Mucosa of gallbladder (tissue), 1 donor: ENCODE measurements at regions not wholly inside any gene's neighbourhood (a gene's known extent, or its start where the extent isn't known, plus 50 kb on each side); places are given as distances from the start of the nearest gene placed in this dataset.
"Not testable (repeated sequence)": the region's sequence is repeated elsewhere in the genome, so short reads cannot be mapped to it uniquely, and the experiment has no call there.

ENCODE experiments used
- DNase-seq: peaks from one replicate; pipeline ENCODE4 v3.0.0-alpha.2; 2020; ENCODE audit warnings: low spot score
- donor health status: DM: no; HTN: no; CAD: no.

- no peak for DNase-seq
Measured at GRCh38 chr3:30467596-30468238, 138.7 kb upstream of the TGFBR2 start.

- no peak for DNase-seq
Measured at GRCh38 chr3:30469133-30469532, 137.3 kb upstream of the TGFBR2 start.

GRCh38 chr3:30470496-30470895 is 135.9 kb upstream of the TGFBR2 start:
- DNase-seq: no peak

DNA sequence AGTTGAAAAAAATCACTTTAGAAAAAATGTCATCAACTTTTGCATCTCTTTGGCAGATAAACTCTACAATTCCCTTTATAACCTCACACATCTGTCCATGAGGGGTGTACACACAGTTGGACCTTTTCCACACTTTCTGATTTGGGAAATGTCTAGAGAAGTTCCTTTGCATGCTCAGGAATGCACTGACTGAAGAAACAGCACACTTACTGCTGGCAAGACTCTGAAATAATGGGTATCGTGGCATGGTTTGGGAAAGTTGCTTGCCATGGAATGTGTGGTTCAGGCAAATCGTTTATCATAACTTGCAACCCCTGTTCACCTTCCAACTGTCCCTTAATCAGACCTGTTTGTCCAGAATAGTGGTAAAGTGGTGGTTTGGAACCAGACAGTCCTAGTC is 135.3 kb upstream of the TGFBR2 start:
- no peak for DNase-seq

DNA sequence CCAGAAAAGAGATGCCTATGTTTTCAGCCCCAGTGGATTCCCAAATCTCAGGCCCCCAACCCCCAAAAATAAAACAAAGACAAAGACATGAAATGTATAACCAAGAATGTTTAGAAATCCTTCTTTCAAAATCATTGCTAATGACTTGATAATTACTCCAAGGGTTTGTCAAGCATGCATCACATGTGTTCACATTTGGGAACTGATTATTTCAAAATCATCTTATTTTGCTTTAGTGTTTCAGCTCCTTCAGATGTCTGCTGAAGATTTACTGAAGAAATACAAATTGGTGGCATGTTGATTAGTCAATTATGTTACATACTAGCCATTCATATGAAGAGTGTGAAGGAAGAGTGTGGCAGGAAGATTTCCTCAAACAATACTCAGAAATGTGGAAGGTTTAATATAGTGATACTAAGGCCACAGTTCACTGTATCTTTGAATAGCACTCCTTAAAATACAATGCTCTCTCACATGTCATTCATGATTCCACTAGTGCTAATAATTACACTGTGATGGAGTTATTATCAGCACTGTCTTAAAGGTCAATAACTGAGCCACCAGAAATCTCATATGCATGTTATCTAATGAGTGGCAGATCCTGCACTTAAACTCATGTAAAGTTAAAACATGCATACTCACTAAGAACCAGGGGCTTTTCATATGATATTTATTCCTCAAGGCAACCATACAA is 134.5 kb upstream of the TGFBR2 start:
- DNase-seq: no peak

- no peak for DNase-seq
Measured at GRCh38 chr3:30473374-30474051, 132.9 kb upstream of the TGFBR2 start.

DNA sequence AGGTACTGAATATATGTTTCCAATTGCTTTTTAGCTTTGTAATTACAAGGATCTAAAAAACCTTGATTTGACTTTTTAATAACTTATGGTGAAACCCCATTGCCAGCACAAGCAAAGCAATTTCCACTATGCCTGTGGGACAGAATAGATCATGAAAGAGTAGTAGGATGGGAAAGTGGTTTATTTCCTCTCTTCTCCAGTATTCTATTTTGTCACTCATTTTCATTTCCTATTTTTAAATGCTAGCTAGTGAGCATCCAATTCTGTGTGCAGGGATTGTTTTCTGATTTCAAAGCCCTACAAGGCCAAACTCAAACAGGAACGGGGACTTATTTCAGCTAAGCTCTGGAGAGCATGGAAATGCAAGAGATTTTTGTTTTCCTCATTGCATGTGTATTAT is 132.0 kb upstream of the TGFBR2 start:
- DNase-seq: no peak

DNA sequence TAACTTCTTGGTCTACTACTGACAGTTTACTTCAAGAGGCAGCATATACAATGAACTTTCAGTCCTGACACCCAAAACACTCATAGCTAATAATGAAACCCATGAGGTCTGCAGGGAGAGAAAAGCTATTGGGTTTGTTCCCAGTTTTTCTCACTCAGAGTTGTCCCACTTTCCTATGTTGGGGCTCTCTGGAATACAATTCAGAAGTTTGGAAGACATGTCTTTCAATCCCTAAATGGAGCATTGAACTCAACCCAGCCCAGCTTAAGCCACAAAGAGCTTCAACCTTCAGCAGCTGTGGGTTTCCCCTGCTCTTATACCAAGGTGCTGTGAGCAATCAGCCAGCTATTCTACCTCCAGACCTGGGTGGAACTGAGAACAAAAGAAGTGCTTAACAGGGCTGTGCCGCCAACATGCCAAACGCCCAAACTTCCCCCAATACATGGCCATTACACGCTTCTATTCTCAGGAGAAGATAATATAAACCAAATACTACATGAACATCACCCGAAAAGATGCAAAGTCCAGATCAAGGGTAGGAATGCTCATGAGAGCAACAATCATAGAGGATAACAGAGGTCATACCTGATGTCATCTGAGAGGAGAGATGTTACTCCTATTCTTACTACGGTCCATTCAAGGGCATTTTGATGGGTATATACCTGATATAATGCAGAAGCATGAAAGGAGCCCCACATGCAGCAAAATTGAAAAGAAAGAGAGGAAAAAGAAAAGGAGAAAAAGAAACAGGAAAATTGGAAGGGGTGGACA is 131.2 kb upstream of the TGFBR2 start:
- DNase-seq: no peak

DNA sequence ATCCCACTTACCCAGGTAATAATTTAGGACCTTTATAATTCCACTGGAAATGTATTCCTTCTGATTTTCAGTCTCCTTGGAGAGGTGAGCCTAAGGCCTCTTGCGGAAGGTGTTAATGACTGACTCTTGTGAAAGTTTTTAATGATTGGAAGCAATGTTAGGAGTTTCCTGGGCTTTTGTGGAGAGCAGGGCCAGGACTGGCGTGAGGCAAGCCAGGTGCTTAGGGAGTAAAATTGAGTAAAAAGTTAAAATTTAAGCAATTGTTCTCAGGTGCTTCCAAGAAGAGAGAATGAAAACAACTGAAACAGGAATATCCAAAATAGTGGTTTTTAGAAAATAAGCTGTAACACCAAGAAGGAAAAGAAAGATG is 130.6 kb upstream of the TGFBR2 start:
- no peak for DNase-seq

GRCh38 chr3:30476368-30477084 is 129.9 kb upstream of the TGFBR2 start:
- no peak for DNase-seq

- DNase-seq: no peak
Measured at GRCh38 chr3:30477149-30477921, 129.1 kb upstream of the TGFBR2 start.

DNA sequence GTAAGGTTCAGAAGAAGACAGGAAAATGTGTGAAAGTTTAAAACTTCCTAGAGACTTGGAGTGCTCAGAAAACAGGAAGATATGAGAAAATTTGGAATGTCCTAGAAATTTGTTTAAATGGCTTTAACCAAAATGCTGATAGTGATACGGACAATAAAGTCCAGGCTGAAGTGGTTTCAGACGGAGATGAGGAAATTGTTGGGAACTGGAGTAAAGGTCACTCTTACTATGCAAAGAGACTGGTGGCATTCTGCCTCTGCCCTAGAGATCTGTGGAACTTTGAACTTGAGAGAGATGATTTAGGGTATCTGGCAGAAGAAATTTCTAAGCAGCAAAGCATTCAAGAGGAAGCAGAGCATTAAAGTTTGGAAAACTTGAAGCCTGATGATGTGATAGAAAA is 126.7 kb upstream of the TGFBR2 start:
- not testable (repeated sequence) for DNase-seq

DNA sequence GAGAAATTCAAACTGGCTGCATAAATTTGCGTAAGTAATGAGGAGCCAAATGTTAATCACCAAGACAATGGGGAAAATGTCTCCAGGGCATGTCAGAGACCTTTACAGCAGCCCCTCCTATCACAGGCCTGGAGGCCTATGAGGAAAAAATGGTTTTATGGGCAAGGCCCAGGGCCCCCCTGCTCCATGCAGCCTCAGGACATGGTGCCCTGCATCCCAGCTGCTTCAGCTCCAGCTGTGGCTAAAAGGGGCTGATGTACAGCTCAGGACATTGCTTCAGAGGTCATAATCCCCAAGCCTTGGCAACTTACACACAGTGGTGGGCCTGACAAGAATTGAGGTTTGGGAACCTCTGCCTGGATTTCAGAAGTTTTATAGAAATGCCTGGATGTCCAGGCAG is 126.2 kb upstream of the TGFBR2 start:
- DNase-seq: not testable (repeated sequence)

- no peak for DNase-seq
Measured at GRCh38 chr3:30480587-30480986, 125.8 kb upstream of the TGFBR2 start.

DNA sequence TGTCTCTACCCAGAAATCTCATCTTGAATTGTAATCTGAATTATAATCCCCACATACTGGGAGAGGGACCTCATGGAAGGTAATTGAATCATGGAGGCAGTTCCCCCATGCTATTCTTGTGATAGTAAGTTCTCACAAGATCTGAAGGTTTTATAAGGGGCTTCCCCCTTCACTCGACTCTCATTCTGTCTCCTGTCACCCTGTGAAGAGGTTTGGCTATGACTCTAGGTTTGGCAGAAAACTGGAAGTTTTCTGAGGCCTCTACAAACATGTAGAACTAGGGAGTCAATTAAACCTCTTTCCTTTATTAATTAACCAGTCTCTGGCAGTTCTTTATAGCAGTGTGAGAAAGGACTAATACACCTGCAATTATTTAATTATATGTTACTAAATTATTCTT is 125.2 kb upstream of the TGFBR2 start:
- DNase-seq: no peak

- not testable (repeated sequence) for DNase-seq
Measured at GRCh38 chr3:30484229-30484628, 122.2 kb upstream of the TGFBR2 start.

GRCh38 chr3:30486368-30486767 is 120.0 kb upstream of the TGFBR2 start:
- no peak for DNase-seq

- DNase-seq: no peak
Measured at GRCh38 chr3:30488070-30488756, 118.2 kb upstream of the TGFBR2 start.

- DNase-seq: no peak
Measured at GRCh38 chr3:30492322-30493192, 113.8 kb upstream of the TGFBR2 start.
